ENCODE measurements at regions not wholly inside any gene's neighbourhood (a gene's known extent, or its start where the extent isn't known, plus 50 kb on each side); places are given as distances from the start of the nearest gene placed in this dataset.

DNA sequence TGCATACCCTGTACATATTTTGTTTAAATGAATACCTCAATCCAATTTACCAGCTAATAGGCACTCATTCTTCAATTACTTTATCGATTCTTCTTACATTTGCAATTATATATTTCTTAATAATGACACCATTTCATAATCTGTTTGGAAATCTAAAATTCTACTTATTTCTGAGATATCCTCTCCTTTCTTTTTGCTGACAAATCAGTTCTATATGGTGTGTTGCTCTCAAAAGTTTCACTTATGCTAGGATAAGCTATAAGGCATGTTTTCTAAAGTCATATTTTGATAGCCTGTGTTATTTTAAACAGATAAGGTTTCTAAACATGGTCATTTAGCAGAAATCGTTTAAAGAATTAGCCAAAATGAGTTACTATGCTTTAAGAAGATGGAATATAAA, 140.6 kb upstream of the GJE1 start:
- TF ChIP-seq, protein P1, sequence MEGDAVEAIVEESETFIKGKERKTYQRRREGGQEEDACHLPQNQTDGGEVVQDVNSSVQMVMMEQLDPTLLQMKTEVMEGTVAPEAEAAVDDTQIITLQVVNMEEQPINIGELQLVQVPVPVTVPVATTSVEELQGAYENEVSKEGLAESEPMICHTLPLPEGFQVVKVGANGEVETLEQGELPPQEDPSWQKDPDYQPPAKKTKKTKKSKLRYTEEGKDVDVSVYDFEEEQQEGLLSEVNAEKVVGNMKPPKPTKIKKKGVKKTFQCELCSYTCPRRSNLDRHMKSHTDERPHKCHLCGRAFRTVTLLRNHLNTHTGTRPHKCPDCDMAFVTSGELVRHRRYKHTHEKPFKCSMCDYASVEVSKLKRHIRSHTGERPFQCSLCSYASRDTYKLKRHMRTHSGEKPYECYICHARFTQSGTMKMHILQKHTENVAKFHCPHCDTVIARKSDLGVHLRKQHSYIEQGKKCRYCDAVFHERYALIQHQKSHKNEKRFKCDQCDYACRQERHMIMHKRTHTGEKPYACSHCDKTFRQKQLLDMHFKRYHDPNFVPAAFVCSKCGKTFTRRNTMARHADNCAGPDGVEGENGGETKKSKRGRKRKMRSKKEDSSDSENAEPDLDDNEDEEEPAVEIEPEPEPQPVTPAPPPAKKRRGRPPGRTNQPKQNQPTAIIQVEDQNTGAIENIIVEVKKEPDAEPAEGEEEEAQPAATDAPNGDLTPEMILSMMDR (IDR thresholded peaks at IDR 0.05; ENCODE audit: insufficient read depth, low read depth, low read length): no peak
- TF ChIP-seq EZH2 (IDR thresholded peaks at IDR 0.05; ENCODE audit: insufficient read depth, low read length): no peak
